ENCODE measurements at regions not wholly inside any gene's neighbourhood (a gene's known extent, or its start where the extent isn't known, plus 50 kb on each side); places are given as distances from the start of the nearest gene placed in this dataset.

DNA sequence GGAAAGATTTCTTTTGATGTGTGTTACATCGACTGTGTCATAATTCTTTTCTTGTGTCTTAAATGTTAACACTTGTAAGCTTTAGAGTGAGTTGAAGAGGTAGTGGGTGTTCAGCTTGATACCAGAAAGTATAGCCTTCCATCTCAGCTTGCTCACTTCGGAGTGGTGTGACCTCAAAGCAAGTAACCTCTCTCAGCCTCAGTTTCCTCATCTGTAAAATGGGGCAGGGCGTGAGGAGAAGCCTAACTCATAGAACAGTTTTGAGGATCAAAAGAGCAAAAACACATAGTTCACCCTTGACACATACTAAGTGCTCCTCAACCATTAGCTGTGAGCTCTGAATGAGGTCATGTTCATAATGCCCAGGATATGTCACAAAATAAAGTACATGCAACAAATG is 434.8 kb upstream of the PROK2 start:
- H3K27ac ChIP-seq (ENCODE audit: low read depth, low read length), result no peak overlapping the region
- H3K4me3 ChIP-seq (ENCODE audit: low read depth in 1 of 2, low read length in 2 of 2), result no peak overlapping the region
- no peaks in the 10 kb centered on the region for H3K36me3 ChIP-seq (ENCODE audit: insufficient read depth, low read length)
- H3K4me1 ChIP-seq (ENCODE audit: insufficient read depth, low read length), result peaks cover 4% of the 10 kb centered on the region
- H3K9ac ChIP-seq (ENCODE audit: low read length), result no peak overlapping the region
- no peaks in the 10 kb centered on the region for H3K9me3 ChIP-seq (ENCODE audit: low read length)
- no peaks in the 10 kb centered on the region for H3K27me3 ChIP-seq (ENCODE audit: control insufficient read depth in 1 of 2, insufficient read depth in 2 of 2, low read length in 2 of 2)

DNA sequence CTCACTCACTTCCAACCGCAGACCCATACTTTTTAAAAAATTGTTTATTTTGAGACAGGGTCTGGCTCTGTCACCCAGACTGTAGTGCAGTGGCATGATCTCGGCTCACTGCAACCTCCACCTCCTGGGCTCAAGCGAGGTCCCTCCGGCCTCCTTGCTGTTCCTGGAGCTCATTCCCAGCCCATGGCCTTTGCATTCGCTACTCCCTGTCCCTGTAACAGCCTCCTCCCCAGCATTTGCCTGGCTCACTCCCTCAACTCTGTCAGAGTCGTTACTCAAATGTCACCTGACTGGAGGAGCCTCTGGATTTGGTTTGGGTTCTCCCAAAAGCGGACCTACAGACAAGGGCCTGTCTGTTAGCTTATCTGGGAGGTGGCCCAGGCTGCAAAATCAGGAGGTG is 432.6 kb upstream of the PROK2 start:
- Histone ChIP-seq H3K36me3 (ENCODE audit: insufficient read depth, low read length) (no peaks in the 10 kb centered on the region), H3K9me3 (ENCODE audit: low read length) (no peaks in the 10 kb centered on the region), H3K4me1 (ENCODE audit: insufficient read depth, low read length) (peaks cover 4% of the 10 kb centered on the region), H3K4me3 (ENCODE audit: low read depth in 1 of 2, low read length in 2 of 2) (no peak overlapping the region), H3K9ac (ENCODE audit: low read length) (no peak overlapping the region), H3K27me3 (ENCODE audit: control insufficient read depth in 1 of 2, insufficient read depth in 2 of 2, low read length in 2 of 2) (no peaks in the 10 kb centered on the region), H3K27ac (ENCODE audit: low read depth, low read length) (no peak overlapping the region)

DNA sequence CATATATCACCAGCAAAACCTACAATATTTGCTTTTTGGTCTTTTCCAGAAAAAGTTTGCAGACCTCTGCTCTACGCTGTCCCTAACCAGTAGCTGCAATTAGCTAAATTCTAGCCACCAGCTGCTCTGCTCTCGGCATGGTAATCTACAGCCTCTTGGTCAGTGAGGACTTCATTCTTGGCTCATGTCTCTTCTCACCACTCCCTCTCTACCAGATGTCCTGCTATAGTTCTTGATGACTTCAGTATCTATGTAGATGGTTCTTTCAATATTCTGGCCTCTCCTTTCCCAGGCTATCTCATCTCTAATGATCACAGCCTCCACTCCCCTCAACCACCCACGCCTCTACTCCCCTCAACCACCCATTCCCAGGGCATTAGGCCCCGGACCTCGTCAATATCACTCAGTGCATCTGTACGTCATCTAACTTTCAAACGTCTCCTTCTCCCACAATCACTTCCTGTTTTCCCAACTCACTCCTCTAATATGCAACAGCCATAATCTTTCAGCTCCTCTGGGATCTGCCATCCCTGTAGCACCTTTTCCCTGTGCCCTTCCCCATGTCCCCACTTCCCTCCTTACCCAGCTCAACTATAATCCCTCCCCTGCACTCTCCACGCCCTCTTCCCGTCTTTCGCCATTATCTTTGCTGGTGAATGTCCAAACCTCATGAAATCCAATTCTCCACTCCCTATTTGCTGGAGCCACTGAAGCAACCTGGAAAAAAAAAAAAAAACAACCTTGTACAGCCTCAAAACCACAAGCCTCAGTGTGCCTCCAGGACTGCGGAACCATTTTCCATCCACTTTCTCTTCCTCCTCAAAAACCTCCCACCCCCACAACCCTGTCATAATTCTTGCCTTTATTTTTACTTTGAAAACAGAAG is 429.4 kb upstream of the PROK2 start:
- H3K4me1 ChIP-seq (ENCODE audit: insufficient read depth, low read length), result no peaks in the 10 kb centered on the region
- H3K9me3 ChIP-seq (ENCODE audit: low read length), result no peaks in the 10 kb centered on the region
- no peak overlapping the region for H3K9ac ChIP-seq (ENCODE audit: low read length)
- H3K36me3 ChIP-seq (ENCODE audit: insufficient read depth, low read length), result no peaks in the 10 kb centered on the region
- H3K4me3 ChIP-seq (ENCODE audit: low read depth in 1 of 2, low read length in 2 of 2), result no peak overlapping the region
- H3K27ac ChIP-seq (ENCODE audit: low read depth, low read length), result no peak overlapping the region
- H3K27me3 ChIP-seq (ENCODE audit: control insufficient read depth in 1 of 2, insufficient read depth in 2 of 2, low read length in 2 of 2), result no peaks in the 10 kb centered on the region

DNA sequence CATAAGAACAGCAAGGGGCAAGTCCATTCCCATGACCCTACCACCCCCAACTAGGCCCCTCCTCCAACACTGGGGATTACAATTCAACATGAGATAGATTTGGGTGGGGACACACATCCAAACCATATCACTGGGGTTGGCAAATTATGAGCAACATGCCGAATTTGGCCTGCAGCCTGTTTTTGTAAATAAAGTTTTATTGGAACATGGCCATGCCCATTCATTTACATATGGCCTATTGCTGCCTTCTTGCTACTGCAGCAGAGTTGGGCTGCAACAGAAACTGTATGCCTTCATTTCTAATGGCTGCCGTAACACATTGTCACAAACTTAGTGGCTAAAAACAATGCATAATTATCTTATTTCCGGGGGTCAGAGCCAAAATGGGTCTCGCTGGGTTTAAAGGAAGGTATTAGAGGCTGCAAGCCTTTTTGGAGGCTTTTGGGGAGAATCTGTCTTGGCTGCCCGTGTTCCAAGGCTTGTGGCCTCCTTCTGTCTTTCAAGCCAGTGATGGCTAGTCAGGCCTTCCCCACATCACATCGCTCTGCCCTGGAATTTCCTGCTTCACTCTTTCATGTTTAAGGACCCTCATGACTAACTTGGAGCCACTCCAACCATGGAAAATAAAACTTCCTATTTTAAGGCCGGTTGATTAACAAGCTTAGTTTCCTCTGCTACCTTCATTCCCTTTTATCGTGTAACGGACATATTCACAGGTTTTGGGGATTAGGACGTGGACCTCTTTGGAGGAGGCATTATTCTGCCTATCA is 428.5 kb upstream of the PROK2 start:
- H3K27ac ChIP-seq (ENCODE audit: low read depth, low read length), result no peak overlapping the region
- no peaks in the 10 kb centered on the region for H3K4me1 ChIP-seq (ENCODE audit: insufficient read depth, low read length)
- no peaks in the 10 kb centered on the region for H3K9me3 ChIP-seq (ENCODE audit: low read length)
- H3K9ac ChIP-seq (ENCODE audit: low read length), result no peak overlapping the region
- no peak overlapping the region for H3K4me3 ChIP-seq (ENCODE audit: low read depth in 1 of 2, low read length in 2 of 2)
- H3K27me3 ChIP-seq (ENCODE audit: control insufficient read depth in 1 of 2, insufficient read depth in 2 of 2, low read length in 2 of 2), result no peaks in the 10 kb centered on the region
- no peaks in the 10 kb centered on the region for H3K36me3 ChIP-seq (ENCODE audit: insufficient read depth, low read length)

DNA sequence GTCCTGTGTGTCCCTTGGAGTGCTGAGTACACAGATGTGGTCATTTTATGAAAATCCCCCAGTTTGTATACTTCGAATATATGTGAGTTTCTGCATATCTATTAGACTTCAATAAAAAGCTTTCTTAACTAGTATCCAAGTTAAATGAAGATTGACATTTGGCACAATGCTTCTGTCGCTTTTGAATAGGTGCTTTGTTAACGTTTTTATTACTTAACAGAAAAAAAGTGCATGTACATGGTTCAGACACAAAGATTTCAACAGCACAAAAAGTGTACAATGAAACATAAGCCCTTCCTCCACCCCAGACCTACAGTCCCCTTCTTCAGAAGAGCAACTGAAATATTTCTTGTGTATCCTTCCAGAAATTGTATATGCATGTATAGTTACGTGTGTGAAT is 427.4 kb upstream of the PROK2 start:
- no peaks in the 10 kb centered on the region for H3K36me3 ChIP-seq (ENCODE audit: insufficient read depth, low read length)
- H3K4me3 ChIP-seq (ENCODE audit: low read depth in 1 of 2, low read length in 2 of 2), result no peak overlapping the region

DNA sequence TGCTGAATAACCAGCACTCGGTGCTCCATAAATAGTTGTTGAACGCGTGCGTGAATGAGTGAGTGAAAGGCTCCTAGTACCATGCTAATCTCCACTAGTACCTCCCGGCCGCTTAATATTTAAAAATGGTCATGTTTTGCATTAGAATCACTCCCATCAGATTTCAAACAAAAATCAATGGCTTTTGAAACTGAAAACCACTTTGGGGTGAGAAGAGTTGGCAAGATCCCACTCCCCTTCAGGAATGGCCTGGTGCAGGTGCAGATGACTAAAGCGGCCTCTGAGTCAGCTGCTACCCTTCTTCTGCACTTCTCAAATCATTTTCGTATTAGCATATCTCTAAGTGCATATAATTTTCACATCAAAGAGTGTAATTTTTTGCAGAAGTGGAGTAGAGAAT is 425.3 kb upstream of the PROK2 start:
- Histone ChIP-seq H3K9me3 (ENCODE audit: low read length) (no peaks in the 10 kb centered on the region), H3K4me3 (ENCODE audit: low read depth in 1 of 2, low read length in 2 of 2) (no peak overlapping the region), H3K4me1 (ENCODE audit: insufficient read depth, low read length) (peaks cover 3% of the 10 kb centered on the region), H3K36me3 (ENCODE audit: insufficient read depth, low read length) (no peaks in the 10 kb centered on the region), H3K27ac (ENCODE audit: low read depth, low read length) (no peak overlapping the region), H3K9ac (ENCODE audit: low read length) (no peak overlapping the region), H3K27me3 (ENCODE audit: control insufficient read depth in 1 of 2, insufficient read depth in 2 of 2, low read length in 2 of 2) (no peaks in the 10 kb centered on the region)

More for the DNA sequence above, 427.4 kb upstream of the PROK2 start:
- Histone ChIP-seq H3K9me3 (ENCODE audit: low read length) (no peaks in the 10 kb centered on the region), H3K9ac (ENCODE audit: low read length) (no peak overlapping the region), H3K27me3 (ENCODE audit: control insufficient read depth in 1 of 2, insufficient read depth in 2 of 2, low read length in 2 of 2) (no peaks in the 10 kb centered on the region), H3K4me1 (ENCODE audit: insufficient read depth, low read length) (no peaks in the 10 kb centered on the region), H3K27ac (ENCODE audit: low read depth, low read length) (no peak overlapping the region)

DNA sequence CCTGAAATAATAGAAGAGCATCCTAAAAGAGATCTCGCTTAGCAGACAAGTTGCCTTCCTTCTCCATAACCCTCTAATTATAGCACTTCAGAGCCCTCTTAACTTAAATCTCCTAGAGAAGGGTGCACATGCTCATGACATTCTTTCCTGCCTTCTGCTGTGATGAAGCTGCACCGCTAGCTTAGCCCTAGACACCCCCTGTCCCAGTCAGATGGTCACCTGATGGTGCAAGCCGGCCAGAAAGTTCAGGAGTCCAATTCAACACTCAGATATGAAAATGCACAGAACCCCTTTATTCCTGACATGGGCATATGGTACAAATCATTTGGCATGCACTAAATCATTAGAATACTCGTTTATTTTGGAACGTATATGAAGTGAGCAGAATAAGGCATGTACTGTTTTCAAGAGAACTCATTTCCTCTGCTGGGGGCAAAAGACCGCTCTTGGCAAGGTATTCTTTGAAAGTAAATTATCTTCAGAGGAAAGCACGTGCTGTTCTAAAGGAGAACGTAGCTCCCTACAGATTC is 420.4 kb upstream of the PROK2 start:
- no peak overlapping the region for H3K27ac ChIP-seq (ENCODE audit: low read depth, low read length)
- no peaks in the 10 kb centered on the region for H3K36me3 ChIP-seq (ENCODE audit: insufficient read depth, low read length)
- H3K4me3 ChIP-seq (ENCODE audit: low read depth in 1 of 2, low read length in 2 of 2), result no peak overlapping the region
- H3K9ac ChIP-seq (ENCODE audit: low read length), result no peak overlapping the region
- H3K4me1 ChIP-seq (ENCODE audit: insufficient read depth, low read length), result peaks cover 7% of the 10 kb centered on the region
- no peaks in the 10 kb centered on the region for H3K9me3 ChIP-seq (ENCODE audit: low read length)
- no peaks in the 10 kb centered on the region for H3K27me3 ChIP-seq (ENCODE audit: control insufficient read depth in 1 of 2, insufficient read depth in 2 of 2, low read length in 2 of 2)

DNA sequence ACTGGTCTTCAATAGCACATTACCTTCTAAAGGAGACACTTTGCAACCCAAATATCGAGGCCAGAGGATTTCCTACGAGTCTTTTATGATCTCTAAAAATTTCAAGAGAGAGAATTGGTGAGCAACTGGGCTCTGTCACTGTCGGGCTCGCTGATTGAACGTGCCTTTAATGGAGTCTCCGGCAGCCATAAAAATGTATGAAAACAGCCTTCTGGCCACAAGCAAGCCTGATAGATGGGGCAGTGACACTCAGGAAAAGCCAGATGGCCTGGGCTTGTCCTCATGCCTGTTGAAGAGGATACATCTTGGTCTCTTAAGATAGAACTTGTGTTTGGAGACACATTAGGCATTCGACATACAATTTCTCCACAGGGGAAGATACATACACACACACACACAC is 419.5 kb upstream of the PROK2 start:
- Histone ChIP-seq H3K27me3 (ENCODE audit: control insufficient read depth in 1 of 2, insufficient read depth in 2 of 2, low read length in 2 of 2) (no peaks in the 10 kb centered on the region), H3K27ac (ENCODE audit: low read depth, low read length) (no peak overlapping the region)

DNA sequence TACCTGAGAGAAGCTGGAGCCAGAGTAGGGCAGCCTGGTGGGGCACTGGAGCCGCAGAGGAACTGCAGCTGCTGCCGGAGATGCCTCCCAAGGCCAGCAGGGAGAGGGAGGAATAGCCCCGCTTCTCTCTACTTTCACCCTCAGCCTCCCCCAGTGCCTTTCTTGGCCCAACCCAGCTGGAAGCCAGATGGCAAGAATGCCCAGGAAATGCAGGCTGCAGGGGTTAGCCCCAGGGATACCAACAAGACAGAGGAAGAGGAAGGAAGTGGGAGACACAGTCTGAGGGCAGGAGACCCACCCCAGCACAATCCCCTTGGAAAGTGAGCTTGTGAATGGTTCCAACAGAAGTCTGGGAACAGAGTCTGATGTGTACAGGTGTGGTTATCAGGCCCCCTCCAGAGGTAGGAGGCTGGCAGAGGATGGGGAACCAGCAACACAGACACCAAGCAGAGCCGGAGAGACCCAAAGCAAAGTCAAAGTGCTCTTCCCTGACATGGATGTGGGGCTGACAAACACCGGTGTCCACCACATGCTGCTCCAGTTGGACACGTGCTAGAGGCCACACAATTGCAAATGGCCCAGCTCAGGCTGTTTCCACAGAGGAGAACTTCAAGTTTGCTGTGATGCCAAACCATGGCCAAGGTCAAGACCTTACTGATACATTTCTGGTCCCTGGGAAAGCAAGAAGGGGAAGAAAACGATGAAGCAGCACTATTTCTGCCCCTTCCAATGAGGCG is 418.8 kb upstream of the PROK2 start:
- Histone ChIP-seq H3K27me3 (ENCODE audit: control insufficient read depth in 1 of 2, insufficient read depth in 2 of 2, low read length in 2 of 2) (no peaks in the 10 kb centered on the region), H3K36me3 (ENCODE audit: insufficient read depth, low read length) (no peaks in the 10 kb centered on the region), H3K9me3 (ENCODE audit: low read length) (no peaks in the 10 kb centered on the region), H3K4me3 (ENCODE audit: low read depth in 1 of 2, low read length in 2 of 2) (no peak overlapping the region), H3K9ac (ENCODE audit: low read length) (no peak overlapping the region), H3K4me1 (ENCODE audit: insufficient read depth, low read length) (peaks cover 7% of the 10 kb centered on the region), H3K27ac (ENCODE audit: low read depth, low read length) (no peak overlapping the region)

More for the DNA sequence above, 419.5 kb upstream of the PROK2 start:
- Histone ChIP-seq H3K4me1 (ENCODE audit: insufficient read depth, low read length) (peaks cover 7% of the 10 kb centered on the region), H3K4me3 (ENCODE audit: low read depth in 1 of 2, low read length in 2 of 2) (no peak overlapping the region), H3K9ac (ENCODE audit: low read length) (no peak overlapping the region), H3K9me3 (ENCODE audit: low read length) (no peaks in the 10 kb centered on the region), H3K36me3 (ENCODE audit: insufficient read depth, low read length) (no peaks in the 10 kb centered on the region)

DNA sequence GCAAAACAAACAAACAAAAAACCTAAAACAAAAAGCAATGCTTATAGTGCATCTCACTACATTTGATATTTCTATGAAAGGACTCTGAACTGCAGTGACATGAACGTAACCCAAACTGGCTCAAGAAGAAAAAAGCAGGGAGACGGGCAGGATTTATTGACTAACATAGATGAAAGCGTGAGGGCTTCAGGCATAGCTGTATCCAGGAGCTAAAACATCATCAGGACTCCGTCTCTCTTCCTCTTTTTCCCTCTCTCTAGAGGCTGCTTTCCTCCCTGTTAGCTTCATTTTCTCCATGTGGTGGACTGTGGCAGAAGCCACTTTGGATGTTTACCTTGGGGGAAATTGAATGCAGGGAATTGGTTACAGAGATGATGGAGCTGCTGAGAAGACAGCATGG is 418.2 kb upstream of the PROK2 start:
- H3K9ac ChIP-seq (ENCODE audit: low read length), result no peak overlapping the region
- H3K36me3 ChIP-seq (ENCODE audit: insufficient read depth, low read length), result no peaks in the 10 kb centered on the region
- H3K9me3 ChIP-seq (ENCODE audit: low read length), result no peaks in the 10 kb centered on the region

DNA sequence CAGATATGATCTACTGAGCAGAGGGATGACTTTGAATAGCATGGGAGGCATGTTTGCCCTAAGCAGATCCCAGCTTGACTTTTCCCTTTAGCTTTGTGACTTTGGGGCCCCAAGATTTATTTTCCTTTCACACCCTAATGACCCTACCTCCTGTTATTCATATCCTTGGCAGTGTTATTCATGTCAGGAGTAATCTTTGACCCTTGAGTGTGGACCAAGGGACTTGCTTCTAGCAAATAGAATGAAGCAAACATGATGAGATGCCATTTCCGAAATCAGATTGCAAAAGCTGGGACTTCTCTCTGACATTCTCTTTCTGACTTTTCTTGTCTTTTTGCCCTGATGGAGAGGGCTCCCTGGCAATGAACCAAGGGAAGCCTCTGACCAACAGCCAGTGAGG is 415.4 kb upstream of the PROK2 start:
- H3K4me3 ChIP-seq (ENCODE audit: low read depth in 1 of 2, low read length in 2 of 2), result no peak overlapping the region
- peaks cover 4% of the 10 kb centered on the region for H3K4me1 ChIP-seq (ENCODE audit: insufficient read depth, low read length)
- H3K36me3 ChIP-seq (ENCODE audit: insufficient read depth, low read length), result no peaks in the 10 kb centered on the region
- no peak overlapping the region for H3K9ac ChIP-seq (ENCODE audit: low read length)
- H3K27me3 ChIP-seq (ENCODE audit: control insufficient read depth in 1 of 2, insufficient read depth in 2 of 2, low read length in 2 of 2), result no peaks in the 10 kb centered on the region
- H3K9me3 ChIP-seq (ENCODE audit: low read length), result no peaks in the 10 kb centered on the region
- H3K27ac ChIP-seq (ENCODE audit: low read depth, low read length), result no peak overlapping the region

More for the DNA sequence above, 418.2 kb upstream of the PROK2 start:
- no peaks in the 10 kb centered on the region for H3K27me3 ChIP-seq (ENCODE audit: control insufficient read depth in 1 of 2, insufficient read depth in 2 of 2, low read length in 2 of 2)
- H3K4me1 ChIP-seq (ENCODE audit: insufficient read depth, low read length), result peaks cover 7% of the 10 kb centered on the region
- no peak overlapping the region for H3K4me3 ChIP-seq (ENCODE audit: low read depth in 1 of 2, low read length in 2 of 2)
- H3K27ac ChIP-seq (ENCODE audit: low read depth, low read length), result no peak overlapping the region

All from muscle layer of colon (tissue), 2 donors.